Suprapubic skin (tissue), 3 donors: ENCODE measurements at regions not wholly inside any gene's neighbourhood (a gene's known extent, or its start where the extent isn't known, plus 50 kb on each side); places are given as distances from the start of the nearest gene placed in this dataset.

ENCODE experiments used
- CTCF ChIP-seq, 2 donors: fragments of 200-600 bp in 1 of 2; fragments of 450-650 bp in 1 of 2; sonication (generic) in 1 of 2; IDR thresholded peaks; one replicate each; pipeline ENCODE4 v1.5.1; 2016 to 2019; ENCODE audit warnings: antibody characterized with exemption in 2 of 2, mild to moderate bottlenecking in 1 of 2, moderate library complexity in 1 of 2
- EP300 ChIP-seq: sonication (generic); formaldehyde crosslinking; IDR thresholded peaks from one replicate; pipeline ENCODE4 v1.6.1; 2017; ENCODE audit warnings: antibody characterized with exemption
- POLR2A ChIP-seq, 2 donors: fragments of 450-650 bp; IDR thresholded peaks; one replicate each; pipeline ENCODE4 v1.6.1; 2017; ENCODE audit warnings: antibody characterized with exemption in 2 of 2, mild to moderate bottlenecking in 2 of 2, moderate library complexity in 2 of 2

GRCh38 chr7:24428676-24429075 is 144.6 kb upstream of the PALS2 start:
- TF ChIP-seq CTCF (IDR thresholded peaks at IDR 0.05) (no peak), POLR2A (IDR thresholded peaks at IDR 0.05) (no peak), EP300 (no peak)
